BJ (cell line): ENCODE measurements at regions not wholly inside any gene's neighbourhood (a gene's known extent, or its start where the extent isn't known, plus 50 kb on each side); places are given as distances from the start of the nearest gene placed in this dataset.
"Not testable (repeated sequence)": the region's sequence is repeated elsewhere in the genome, so short reads cannot be mapped to it uniquely, and the experiment has no call there.

Experiments used
- CTCF ChIA-PET: fragments of 350-600 bp; formaldehyde crosslinking; extraction: SDS; loops from one replicate; lab custom pipeline; 2021; ENCODE audit warnings: antibody characterized with exemption, inconsistent platforms; lab: Yijun Ruan, JAX
- POLR2A ChIA-PET: fragments of 300-600 bp; sonication (Branson Sonifier 250); formaldehyde crosslinking; extraction: SDS; loops from one replicate; lab custom pipeline; 2021; ENCODE audit warnings: antibody characterized with exemption; lab: Charles Lee
- DNase-seq: peaks from one replicate; pipeline ENCODE4 v3.0.0-alpha.2; 2011; ENCODE audit warnings: low read depth
- H3K27me3 ChIP-seq: 2 replicates; pipeline ENCODE4 v1.6.0; 2011; ENCODE audit warnings: low read length; ENCODE audit not compliant: control insufficient read depth, insufficient read depth
- H3K36me3 ChIP-seq: 2 replicates; pipeline ENCODE4 v1.5.1; 2011; ENCODE audit warnings: low read length; ENCODE audit not compliant: control insufficient read depth, insufficient read depth
- H3K4me3 ChIP-seq: 2 replicates; pipeline ENCODE4 v1.5.1; 2011; ENCODE audit warnings: low read depth, mild to moderate bottlenecking, control low read depth, low read length
- TF ChIP-seq, protein P1 (sequence below): IDR thresholded peaks from 2 replicates; pipeline ENCODE4 v1.5.1; 2011; ENCODE audit warnings: low read depth, mild to moderate bottlenecking, control low read depth, inconsistent platforms, low read length, moderate library complexity; ENCODE audit not compliant: insufficient read depth

DNA sequence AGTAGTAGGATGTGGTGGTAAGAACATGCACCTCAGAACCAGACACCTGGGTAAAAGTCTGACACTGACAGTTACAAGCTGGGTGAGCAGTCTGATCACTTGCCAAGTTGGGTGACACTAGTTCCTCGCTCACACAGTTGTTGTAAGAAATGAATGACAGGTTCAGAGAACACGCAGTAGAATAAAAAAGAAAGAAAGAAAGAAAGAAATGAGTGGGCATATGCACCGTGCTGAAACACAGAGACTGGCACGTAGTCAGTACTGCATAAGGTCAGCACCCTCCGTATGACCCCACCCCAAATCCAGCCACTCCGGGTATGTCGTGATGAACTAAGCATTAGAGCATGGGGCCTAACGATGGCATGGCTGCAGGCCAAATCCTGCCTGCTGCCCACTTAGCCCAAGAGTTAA lies 90.6 kb downstream of the GLUL start:
- DNase-seq, result no peak
- TF ChIP-seq, protein P1, sequence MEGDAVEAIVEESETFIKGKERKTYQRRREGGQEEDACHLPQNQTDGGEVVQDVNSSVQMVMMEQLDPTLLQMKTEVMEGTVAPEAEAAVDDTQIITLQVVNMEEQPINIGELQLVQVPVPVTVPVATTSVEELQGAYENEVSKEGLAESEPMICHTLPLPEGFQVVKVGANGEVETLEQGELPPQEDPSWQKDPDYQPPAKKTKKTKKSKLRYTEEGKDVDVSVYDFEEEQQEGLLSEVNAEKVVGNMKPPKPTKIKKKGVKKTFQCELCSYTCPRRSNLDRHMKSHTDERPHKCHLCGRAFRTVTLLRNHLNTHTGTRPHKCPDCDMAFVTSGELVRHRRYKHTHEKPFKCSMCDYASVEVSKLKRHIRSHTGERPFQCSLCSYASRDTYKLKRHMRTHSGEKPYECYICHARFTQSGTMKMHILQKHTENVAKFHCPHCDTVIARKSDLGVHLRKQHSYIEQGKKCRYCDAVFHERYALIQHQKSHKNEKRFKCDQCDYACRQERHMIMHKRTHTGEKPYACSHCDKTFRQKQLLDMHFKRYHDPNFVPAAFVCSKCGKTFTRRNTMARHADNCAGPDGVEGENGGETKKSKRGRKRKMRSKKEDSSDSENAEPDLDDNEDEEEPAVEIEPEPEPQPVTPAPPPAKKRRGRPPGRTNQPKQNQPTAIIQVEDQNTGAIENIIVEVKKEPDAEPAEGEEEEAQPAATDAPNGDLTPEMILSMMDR, result no peak
- no peak overlapping the region for H3K4me3 ChIP-seq
- no peaks in the 10 kb centered on the region for H3K36me3 ChIP-seq
- CTCF ChIA-PET, result interaction anchor here (0.7 to 2.4 kb wide), 7 partner anchors 10 to 183 kb away, joined by 3 to 15 read pairs (median 3); no protein-coding TSS in a partner anchor
- H3K27me3 ChIP-seq, result no peaks in the 10 kb centered on the region
- POLR2A ChIA-PET, result no interaction called here

DNA sequence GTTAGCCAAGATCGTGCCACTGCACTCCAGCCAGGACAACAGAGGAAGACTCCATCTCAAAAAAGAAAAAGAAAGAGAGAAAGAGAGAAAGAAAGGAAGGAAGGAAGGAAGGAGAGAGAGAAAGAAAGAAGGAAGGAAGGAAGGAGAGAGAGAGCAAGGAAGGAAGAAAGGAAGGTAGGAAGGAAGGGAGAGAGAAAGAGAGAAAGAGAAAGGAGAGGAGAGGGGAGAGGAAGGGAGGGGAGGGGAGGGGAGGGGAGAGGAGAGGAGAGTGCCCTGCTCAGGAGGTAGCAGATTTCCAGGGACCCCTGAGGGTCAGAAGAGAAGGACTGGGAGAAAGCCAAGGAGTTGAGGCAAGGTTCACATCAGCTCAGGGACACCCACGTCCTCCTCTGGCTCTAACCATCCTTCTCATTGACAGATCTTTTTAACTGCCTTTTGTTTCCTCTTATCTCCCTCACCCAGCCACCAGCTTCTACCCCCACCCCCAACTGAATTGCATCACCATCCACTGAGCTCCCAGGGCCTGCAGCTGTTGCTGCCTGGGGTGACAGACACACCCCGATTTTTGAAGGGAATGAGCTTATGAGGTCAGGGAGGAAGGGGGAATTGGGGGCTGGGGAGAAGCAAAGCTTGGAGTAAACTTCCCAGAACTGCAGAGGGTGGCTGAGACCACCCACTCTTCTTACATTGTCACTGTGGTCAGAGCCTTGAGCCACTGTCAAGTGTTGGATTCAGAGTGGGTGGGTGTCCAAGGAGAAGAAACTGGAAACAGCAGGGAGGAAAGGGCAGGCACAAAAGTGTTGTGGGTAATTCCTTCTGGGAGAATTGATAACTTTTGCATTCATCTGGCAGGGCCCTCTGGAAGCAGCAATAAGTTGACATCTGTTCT lies 91.6 kb downstream of the GLUL start:
- H3K4me3 ChIP-seq, result no peak overlapping the region
- ChIA-PET POLR2A (interaction anchor here (0.6 to 1.0 kb wide), 3 partner anchors 9 to 363 kb away, joined by 3 to 9 read pairs (median 7); partner anchors contain the start of gene GLUL), CTCF (interaction anchor here (0.6 to 2.4 kb wide), 10 partner anchors 10 to 215 kb away, joined by 3 to 15 read pairs (median 4); no protein-coding TSS in a partner anchor)
- no peak for DNase-seq
- TF ChIP-seq, protein P1, result no peak
- H3K27me3 ChIP-seq, result no peaks in the 10 kb centered on the region
- no peaks in the 10 kb centered on the region for H3K36me3 ChIP-seq

DNA sequence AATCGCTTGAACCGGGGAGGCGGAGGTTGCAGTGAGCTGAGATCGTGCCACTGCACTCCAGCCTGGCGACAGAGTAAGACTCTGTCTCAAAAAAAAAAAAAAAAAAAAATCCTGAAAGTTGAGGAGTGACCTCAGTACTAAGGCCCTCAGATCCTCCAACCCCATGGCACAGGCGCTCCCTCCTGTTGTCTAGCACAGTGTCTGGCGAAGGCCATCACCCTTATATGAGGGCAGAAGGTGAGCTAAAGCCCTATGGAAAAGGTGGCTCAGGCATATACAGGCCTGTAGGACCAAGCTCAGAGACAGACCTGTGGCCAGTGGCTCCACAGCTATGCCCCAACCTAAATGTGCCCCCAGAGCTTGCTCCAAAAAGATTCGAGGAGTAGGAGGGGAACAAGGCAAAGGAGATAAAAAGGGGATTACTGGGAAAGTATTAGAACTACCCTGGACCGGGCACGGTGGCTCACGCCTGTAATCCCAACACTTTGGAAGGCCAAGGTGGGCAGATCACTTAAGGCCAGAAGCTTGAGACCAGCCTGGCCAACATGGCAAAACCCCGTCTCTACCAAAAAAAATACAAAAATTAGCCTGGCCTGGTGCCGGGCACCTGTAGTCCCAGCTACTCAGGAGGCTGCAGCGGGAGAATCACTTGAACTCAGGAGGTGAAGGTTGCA lies 92.4 kb downstream of the GLUL start:
- CTCF ChIA-PET, result interaction anchor here (1.0 to 2.4 kb wide), 5 partner anchors 9 to 156 kb away, joined by 3 to 15 read pairs (median 4); no protein-coding TSS in a partner anchor
- H3K36me3 ChIP-seq, H3K4me3 ChIP-seq, H3K27me3 ChIP-seq, DNase-seq: not testable (repeated sequence)
- POLR2A ChIA-PET, result interaction anchor here (1.0 kb wide), 1 partner anchor 93 kb away, joined by 3 read pairs; the partner anchor contains the start of gene GLUL

DNA sequence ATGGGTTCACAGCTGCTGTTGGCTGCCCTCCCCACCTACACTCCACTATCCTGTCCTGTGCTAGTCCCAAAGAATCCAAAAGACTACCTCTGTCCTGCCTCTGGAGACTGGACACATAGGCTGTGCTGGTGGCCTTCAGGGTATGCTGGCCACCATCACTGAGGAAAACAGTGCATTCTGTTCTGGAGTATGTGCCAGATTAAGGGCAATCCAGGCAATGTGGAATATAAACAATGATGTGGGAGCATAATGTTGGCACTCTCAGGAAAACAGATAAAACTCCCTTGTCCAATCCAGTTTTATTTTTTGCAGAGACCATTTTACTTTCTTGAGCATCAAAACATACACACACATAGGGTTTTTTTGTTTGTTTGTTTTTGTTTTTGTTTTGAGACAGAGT lies 94.3 kb downstream of the GLUL start:
- DNase-seq, result no peak
- CTCF ChIA-PET, result interaction anchor here (0.6 to 1.0 kb wide), 2 partner anchors 93 to 157 kb away, joined by 3 read pairs; no protein-coding TSS in a partner anchor
- no peaks in the 10 kb centered on the region for H3K27me3 ChIP-seq
- H3K4me3 ChIP-seq, result no peak overlapping the region
- no peaks in the 10 kb centered on the region for H3K36me3 ChIP-seq
- POLR2A ChIA-PET, result no interaction called here
- TF ChIP-seq, protein P1, result no peak

- no peak for DNase-seq
- ChIA-PET POLR2A (no interaction called here), CTCF (no interaction called here)
- H3K4me3 ChIP-seq, result no peak overlapping the region
- TF ChIP-seq, protein P1, result no peak
- no peaks in the 10 kb centered on the region for H3K27me3 ChIP-seq
- H3K36me3 ChIP-seq, result no peaks in the 10 kb centered on the region
Measured at GRCh38 chr1:182295697-182296096, 95.9 kb downstream of the GLUL start.
